HG03135 (cell line): ENCODE measurements at regions not wholly inside any gene's neighbourhood (a gene's known extent, or its start where the extent isn't known, plus 50 kb on each side); places are given as distances from the start of the nearest gene placed in this dataset.

ENCODE experiments used
- ATAC-seq: cut with Tn5 transposase; IDR thresholded peaks from one replicate; pipeline ENCODE4 v1.9.1; 2021; ENCODE audit warnings: mild to moderate bottlenecking, moderate library complexity; ENCODE audit not compliant: unreplicated experiment

DNA sequence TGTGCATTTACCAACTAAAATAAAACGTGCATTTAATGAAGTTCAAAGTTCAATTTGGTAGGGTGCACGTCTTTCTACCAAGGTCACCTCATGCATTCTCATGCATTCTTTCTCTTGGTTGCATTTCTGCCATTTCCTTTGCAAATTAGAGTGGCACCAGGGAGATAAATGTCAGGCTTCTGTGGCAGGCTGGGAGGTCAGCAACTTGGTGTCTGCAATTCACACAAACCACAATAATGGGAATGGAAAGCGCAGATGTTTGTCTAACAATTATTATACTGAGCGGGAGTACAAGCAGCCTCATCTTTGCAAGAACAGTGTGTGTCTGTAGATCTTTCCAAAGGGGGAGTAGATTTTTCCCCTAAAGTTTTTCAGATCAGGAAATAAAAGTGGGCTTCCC, 411.7 kb downstream of the DMRT2 start:
- no peak for ATAC-seq

DNA sequence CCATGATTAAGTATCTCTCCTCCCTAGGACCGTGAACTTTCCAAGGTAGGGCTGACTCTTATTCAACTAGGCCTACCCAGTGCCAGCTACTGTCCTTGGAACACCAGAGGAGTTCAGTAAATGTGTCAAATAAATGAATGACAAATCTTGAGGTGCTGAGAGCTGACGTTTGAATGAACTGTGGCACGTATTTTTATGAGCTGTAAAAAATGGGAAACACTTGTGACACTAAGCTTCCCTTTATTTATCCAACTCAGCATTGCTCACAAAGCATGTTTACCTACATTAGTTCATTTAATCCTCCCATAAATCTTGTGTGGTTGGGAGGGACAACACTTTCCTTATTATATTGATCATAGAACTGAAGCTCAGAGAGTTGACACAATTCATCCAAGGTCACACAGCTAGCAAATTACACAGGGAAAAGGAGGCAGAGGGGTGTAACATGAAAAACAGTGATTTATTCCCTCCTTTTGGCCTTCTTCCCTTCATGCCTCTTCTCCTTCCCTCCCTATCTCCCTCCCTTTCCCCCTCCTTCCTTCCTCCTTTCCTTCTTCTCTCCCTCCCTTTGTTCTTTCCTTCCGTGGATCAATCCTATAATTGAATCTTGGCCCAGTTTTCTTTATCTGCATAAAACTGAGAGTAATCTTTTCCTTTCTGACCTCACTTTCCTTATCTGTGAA, 412.6 kb downstream of the DMRT2 start:
- ATAC-seq: no peak

DNA sequence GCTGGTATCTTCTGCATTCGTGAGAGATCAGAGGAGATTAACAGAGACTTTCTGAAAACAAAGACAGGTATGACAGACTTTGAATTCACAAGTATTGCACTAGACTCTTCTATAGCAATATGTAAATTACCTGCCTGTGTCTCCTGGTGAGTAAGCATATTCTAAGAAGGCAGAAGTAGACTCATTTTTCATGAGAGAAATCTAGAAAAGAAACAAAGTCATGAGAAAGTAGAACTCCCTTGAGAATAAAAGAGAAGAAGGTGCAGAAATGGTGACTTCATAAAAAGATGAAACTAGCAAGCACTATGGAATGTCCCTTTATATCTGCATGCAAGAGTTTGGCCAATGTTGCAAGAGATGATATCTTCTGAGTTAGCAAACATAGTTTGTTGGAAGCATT, 419.8 kb downstream of the DMRT2 start:
- peak; percentile 84 for ATAC-seq

DNA sequence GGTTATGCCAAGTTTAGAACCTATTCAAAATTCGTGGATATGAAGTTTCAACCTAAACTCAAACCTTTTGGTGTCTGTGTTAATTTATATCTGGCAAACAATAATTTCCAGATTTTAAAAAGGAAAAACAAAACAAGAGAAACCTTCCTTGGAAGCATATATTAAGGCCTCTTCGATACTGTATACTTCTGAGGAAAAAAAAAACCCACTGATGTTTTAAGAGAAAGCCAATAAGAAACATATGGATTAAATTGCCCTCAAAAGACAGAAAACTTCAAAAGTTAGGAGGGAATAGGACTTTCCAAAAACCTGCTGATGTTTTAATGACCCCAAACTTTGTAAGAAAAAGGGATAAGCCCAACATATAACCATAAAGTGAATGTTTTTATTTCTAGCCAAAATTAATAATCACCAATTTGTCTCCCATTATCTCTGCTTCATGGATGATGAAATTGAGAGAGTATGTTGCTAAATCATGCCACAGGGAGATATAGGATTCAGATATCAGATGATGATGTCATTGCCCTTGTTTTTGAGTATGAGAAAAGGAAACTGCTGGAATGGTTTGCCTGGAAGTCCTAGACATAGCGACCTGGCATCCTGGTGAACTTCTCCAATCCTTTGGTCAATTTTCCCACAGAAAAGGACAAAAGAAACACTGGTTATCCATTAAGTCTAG, 423.9 kb downstream of the DMRT2 start:
- no peak for ATAC-seq

DNA sequence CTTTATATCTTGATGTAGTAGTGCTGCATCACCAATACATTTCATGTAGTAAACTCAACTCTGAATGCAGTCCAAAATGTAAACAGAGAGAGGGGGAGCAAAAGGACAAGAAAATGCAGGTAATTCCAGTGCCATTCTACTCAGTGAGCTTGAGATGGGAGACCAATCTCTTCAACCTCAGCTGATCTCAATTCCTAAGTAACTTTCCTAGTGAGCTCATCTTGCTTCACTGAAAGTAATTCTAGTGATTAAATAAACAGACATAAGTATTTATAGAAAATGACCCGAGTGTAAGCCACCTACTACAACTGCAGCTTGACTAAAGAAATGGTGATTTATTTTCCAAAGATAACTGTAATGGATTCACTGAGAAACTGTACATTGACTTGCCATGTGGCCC, 424.5 kb downstream of the DMRT2 start:
- ATAC-seq: no peak

DNA sequence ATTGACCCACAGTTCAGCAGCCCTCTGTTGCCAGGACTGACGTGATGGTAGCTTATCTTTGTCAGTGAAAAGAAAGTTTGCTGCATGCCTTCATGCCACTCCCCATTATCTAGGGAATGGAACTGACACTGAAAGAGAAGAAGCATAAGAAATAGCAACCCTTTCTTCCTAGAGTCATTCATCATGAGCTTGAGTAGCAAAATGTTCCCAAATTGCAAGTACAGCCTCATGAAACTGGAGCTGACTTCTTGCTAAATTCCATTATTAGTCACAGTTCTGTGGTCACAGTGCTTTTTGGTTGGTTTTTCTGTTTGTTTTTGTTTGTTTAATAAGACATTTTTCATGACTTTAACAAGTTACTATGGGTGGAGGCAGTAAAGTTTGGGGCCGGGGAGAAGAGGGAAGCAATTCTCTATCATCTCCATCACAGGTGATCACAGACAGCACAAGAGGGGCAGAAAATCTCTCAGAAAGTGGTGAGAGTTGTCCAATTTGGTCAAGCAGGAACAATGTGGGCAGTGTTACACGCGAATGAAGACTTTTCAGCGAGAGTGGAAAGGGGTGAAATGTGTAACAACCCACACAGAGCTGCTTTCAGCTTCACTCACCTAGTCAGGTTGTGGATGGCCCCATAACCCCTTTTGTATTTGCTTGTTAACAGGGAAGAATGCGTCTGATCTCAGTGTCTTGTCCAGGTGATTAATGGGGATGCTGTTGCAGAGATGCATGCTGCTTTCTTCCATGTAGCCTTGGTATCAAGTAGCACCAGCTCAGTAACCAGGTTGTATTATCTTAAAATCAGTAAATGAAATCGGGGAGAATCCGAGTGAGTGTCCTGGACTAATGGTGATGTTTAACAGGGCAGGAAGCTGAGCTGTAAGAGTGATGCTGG, 440.4 kb downstream of the DMRT2 start:
- ATAC-seq: peak; percentile 74

DNA sequence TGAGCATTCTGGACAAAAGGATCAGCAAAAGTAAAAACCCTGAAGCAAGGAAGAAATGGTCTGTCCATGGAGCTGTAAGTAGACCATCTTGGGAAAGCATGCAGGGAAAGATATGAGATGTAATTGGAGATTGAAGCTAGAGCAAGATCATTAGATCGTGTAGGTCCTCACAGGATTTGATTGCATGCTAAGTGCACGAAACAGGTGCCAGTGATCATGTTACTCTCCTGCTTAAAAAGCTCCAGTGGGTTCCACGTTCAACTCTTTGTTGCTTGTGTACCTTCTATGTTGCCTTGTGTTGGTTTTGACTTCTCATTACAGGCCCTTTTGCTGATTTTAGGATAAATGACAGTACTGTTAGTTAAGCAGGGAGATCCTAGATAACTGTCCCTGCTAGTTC, 442.0 kb downstream of the DMRT2 start:
- ATAC-seq: no peak

DNA sequence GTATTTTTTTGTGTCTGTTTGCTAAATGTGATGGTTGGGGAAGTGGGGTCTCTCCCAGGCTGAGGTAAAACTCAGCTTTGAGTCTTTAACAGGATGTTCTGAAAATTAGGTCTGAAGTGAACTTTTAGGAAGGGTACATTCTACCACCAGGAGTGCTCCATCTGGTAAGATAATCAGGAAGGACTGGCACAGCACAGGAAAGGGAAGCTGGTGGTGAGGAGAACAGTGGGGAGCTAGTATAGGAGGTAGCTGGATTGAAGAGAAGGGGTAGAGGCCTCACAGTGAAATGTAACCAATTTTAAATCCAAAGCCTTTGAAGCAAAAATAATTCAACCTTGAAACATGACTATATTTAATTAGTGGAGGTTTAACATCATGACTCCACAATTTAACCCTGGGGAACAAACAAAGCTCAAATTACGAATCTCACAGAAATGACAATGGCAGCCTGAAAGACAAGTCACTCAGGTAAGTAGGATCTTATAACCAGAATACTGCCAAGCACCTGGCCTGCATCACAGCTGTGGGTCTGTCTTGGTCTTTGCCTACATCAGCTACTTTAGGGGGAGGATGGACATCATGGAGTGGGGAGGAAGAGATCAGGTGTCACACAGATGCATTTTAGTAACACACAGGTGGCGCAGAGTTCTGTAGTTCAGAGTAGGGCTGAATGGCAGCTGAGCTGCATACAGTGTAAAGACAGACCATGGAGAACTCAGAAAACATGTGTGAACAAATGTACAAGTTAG, 445.3 kb downstream of the DMRT2 start:
- no peak for ATAC-seq

DNA sequence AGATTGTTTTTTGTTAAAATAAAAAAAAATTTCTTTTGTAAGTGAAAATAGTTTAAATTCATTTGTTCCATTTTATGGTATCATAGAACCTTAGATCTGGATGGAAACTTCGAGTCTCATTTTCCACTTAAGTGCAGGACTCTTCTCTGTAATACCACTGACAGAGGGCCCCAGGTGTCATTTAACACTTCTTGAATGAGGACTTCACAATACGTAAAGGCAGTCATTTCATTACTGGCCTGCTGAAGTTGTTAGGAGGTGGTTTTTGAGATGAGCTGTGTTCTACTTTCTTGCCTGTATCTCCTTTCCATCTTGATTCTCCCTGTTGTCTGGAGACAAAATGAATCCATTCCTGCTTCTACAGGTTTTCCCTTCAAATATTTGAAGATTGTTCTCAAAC, 455.3 kb downstream of the DMRT2 start:
- no peak for ATAC-seq

DNA sequence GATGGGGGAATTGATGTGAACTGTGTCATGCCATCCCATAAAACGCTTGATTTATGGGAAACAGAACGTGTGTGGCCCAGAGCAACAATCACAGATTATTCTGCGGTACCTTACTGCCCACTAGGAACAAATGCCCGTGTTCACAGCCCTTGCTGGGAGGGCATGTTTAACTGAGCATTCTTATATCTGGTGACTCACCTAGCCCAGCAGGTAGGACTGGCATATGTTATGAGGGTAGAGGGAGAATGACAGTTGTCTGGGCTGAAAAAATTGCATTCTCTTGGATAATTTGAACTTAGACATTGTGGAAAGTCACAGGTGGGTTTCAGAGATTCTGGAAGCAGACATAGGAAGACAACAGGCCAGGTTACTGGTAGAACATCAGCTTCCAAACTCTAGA, 460.6 kb downstream of the DMRT2 start:
- ATAC-seq: no peak

DNA sequence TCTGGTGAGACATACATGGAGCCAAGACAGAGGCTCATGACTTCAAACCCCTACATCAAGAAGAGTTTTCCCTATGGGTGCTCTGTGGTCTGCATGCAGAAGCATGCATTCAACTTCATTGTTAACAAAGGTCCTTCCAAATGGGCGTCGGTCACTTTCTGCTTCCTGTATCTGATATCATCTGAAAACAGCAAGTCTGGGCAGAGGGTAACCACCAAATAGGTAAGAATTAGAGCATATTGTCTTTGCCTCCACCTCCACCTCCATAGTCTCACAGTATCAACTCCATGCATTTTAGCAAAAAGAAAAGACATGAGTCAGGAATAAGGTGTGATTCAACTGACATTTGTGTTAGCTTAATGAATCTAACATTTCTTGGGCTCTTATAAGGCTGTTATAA, 462.9 kb downstream of the DMRT2 start:
- no peak for ATAC-seq

DNA sequence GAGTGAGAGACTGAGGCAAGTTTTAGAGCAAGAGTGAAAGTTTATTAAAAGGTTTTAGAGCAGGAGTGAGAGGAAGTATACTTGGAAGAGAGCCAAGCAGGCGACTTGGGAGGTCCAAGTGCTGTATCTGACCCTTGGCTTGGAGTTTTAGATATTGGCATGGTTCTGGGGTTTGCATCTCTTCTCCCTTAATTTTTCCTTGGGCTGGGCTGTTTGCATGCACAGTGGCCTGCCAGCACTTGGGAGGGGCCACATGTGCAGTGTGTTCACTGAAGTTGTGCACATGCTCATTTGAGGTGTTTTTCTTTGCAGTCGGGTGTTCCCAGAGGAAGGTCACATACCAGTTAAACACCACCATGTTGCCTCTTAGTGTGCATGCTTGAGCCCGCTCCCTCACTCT, 464.1 kb downstream of the DMRT2 start:
- no peak for ATAC-seq

DNA sequence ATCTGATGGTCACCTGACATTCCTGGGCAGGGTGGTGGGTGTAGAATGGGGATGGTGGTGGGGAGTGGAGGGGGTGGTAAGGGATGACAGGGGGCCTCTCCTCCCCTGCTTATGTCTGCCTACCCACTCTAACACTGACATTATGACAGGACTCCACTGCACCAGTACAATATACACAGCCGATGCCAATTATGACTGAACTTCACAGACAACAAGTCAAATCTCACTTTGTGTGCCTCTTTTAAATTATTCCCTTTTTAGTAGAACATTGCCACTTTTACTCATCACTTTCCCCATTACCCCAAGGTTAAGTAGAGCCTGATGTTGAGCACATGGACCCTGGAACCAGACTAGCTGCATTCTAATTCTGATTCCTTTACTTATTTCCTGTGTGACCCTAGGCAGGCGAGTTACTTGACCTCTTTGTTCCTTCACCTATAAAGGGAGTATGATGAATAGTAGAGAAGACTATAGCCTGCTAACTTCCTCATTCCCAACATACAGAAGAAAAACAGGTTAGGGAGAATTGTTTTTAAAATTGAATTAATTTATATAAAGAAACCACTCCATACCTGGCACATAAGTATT, 464.7 kb downstream of the DMRT2 start:
- ATAC-seq: no peak

DNA sequence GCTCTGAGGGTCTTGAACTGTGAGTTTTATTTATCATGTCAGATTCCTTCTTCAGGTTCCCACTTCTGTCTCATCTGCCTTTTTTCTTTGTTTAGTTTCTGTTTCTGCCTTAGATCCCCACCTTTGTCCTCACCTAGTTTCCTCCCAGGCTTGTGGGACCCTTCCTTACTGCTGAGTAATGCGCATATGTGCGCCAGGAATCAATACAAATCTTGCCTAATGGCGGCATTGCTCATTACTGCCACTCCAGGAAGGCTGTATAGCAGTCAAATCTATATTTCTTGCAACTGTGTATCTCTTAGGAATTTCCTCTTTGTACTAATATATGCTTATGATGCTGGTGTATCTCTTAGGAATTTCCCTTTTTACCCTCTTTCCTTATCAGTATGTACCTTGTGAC, 465.4 kb downstream of the DMRT2 start:
- no peak for ATAC-seq

DNA sequence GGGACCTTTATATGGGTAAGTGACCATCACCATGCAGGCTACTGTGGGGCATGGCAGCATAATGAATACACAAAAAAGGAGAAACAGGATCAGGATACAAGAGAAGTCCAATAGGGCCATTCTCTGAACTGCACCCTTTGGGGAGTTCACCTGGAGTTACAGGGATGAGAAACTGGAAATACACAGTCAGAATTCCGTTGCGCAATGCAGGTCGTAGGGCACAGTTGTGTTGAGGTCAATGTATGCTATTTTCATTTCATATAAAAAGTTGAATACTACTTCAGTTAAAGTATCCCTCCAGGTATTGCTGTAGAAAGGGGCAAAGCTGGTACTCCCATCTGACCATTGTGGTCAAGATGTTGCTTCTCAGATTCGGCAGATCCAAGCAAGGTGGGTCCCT, 471.4 kb downstream of the DMRT2 start:
- ATAC-seq: no peak

DNA sequence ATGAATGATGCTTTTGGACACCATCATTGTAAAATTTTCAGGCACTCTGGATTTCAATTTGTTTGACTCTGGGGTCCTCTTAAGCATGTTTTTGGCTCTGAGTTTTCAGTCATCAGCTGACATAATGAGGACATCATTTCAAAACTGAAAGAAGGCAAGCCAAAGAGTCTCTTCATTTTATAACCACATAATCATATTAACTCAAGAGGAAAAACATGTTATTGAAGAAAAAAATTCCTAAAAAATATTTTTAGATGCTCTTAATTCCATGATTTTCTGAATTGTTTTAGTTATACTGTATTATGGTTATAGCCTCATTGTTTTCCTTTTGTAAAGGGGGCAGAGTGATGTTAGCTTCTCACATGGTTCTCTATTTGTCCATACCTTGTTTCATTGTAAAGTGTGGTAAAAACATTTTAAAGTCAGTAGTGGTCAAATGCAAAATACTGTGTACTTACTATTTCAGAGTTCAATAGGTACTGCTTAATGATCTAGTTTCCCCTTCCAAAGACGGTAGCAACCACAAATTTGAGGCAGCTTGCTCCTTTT, 472.1 kb downstream of the DMRT2 start:
- peak; percentile 73 for ATAC-seq

DNA sequence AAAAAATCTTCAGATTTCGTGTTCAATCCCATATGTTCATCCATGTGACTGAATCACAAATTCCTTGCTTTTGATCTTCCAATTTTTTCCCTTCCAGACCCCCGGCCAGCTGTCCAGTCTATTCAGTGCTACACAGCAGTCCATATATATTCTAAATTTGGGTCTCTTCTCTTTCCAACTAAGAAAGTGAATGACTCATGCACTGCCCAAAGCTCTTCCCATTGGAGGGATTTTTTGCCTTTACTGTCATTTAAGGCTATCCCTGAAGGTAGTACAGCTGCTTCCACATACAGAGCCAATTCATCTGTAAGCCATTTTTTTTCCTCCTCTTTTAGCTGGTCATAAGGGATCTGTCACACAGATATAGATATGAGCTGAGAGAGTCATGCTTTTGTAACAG, 478.3 kb downstream of the DMRT2 start:
- ATAC-seq: no peak

DNA sequence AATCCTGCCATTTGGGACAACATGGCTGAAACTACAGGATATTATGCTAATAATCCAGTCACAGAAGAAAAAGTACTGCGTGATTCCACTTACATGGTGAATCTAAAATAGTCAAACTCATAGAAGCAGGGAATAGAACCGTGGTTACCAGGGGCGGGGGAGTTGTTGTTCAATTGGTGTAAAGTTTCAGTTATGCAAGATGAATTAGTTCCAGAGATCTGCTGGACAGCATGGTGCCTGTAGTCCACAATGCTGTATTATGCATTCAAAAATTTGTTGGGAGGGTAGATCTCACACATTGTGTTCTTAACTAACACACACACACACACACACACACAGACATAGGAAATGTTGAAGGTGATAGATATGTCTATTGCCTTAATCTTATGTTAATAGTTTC, 480.5 kb downstream of the DMRT2 start:
- ATAC-seq: no peak

DNA sequence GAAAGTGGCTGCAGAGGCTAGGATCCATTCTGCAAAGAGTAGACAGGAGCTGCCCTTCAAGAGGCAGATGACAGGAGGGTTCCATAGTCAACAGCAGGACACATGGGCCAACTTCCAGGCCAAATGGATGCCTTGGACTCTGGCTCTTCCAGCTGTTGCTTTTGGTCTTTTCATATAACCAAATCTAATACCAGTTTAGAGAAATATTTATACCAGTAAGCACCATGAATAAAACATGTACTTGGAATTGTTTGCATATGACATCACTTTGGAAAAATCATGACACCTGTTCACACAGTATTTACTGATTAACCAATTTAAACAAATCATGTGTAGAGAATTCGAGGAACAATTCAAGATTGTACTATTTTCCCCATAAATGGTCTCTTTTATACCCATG, 481.3 kb downstream of the DMRT2 start:
- ATAC-seq: no peak

DNA sequence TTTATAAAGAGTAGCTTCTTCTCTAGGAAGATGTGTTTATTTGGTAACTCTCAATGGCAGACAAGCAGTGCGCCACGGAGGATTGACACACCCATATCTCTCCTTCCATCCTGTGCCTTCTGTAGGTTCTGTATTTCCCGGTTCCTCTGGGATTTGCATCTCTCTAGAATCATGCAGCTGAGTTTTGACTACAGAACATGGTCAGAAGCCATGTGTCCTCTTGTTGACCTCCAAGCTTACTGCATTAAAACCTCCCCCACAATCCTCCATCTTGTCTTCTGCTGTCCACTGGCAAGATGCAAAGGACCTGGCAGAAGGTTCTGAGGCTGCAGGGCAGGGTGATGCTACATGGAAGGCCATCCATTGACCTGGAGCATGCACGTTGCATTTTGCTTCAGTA, 482.0 kb downstream of the DMRT2 start:
- no peak for ATAC-seq

DNA sequence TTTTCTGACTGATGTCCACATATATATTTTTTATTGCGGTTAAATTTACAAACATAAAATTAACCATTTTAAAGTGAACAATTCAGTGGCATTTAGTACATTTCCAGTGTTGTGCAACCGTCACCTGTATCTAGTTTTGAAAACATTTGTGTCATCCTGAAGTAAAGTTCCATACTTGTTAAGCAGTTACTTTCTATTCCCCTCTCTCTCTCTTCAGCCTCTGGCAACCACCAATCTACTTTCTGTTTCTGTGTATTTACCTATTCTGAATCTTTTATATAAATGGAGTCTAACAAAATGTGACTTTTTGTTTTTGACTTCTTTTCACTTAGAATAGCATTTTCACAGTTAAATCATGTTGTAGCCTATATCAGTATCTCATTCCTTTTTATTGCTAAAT, 480.1 kb upstream of the SMARCA2 start:
- peak; percentile 55 for ATAC-seq
